ENCODE measurements at regions not wholly inside any gene's neighbourhood (a gene's known extent, or its start where the extent isn't known, plus 50 kb on each side); places are given as distances from the start of the nearest gene placed in this dataset.
A peak's percentile ranks its signal among the peaks of the same experiment; 100 is the strongest.

DNA sequence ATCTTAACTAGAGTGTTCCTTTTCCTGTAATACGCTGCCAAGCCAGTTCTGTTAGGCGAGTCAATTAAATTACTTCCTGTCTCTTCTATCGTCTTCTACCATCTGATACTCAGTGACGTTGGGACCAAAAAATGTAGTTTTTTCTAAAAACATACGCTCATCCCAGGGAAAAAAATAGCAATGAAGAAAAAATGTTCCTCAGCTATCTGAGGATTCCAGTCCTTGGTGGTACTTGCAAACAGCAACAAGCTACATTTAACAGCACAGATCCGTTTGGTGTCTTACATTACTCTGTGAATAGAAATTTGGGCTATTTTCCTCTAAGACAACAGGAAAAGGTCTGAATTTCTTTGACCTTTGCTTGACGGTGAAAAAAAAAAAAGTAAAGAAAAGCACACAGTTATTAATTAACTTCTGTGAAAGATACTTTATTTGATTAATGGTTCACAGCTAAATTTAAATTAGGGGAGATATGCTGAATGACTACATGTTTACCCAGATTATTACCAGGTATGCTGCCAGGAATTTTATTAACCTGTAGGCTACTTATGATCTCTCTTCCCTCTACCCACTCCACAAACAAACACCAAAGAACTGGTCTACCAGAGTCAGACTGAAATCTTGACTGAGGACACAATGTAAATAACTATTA lies 254.4 kb upstream of the ZPLD1 start:
- Histone ChIP-seq H3K36me3 (replicated peaks in 1 of 2; ENCODE audit: control insufficient read depth in 1 of 2, insufficient read depth in 2 of 2, low read length in 2 of 2) (no peaks in the 10 kb centered on the region), H2AFZ (ENCODE audit: insufficient read depth, low read depth, low read length, poor library complexity, severe bottlenecking) (peak overlapping the region; percentile 49), H3K4me3 (replicated peaks in 1 of 3; ENCODE audit: low read depth in 2 of 3, low read length in 3 of 3) (peak overlapping the region in 2 of 3 experiments; percentile 34 to 56), H3K4me1 (ENCODE audit: control insufficient read depth in 1 of 2, insufficient read depth in 2 of 2, low read length in 2 of 2) (peaks cover 30 to 40% of the 10 kb centered on the region in 2 donors), H3K27me3 (ENCODE audit: control insufficient read depth in 2 of 2, insufficient read depth in 2 of 2, low read length in 2 of 2) (no peaks in the 10 kb centered on the region), H3K4me2 (replicated peaks; ENCODE audit: extremely low read depth, low read length, poor library complexity, severe bottlenecking) (peak overlapping the region; percentile 60), H3K79me2 (ENCODE audit: insufficient read depth, low read length) (no peaks in the 10 kb centered on the region), H3K9ac (ENCODE audit: insufficient read depth, low read length, poor library complexity, severe bottlenecking) (no peak overlapping the region), H3K9me3 (replicated peaks in 1 of 2; ENCODE audit: control insufficient read depth in 1 of 2, insufficient read depth in 1 of 2, low read length in 2 of 2) (no peaks in the 10 kb centered on the region), H4K20me1 (ENCODE audit: insufficient read depth, low read length) (no peaks in the 10 kb centered on the region), H3K27ac (ENCODE audit: low read depth in 1 of 2, low read length in 2 of 2) (no peak overlapping the region)
- Mint-ChIP-seq H3K27me3 (ENCODE audit: low read depth in 3 of 3) (no peaks in the 10 kb centered on the region), H3K9me3 (no peaks in the 10 kb centered on the region), H3K4me1 (peaks cover 14% of the 10 kb centered on the region), H3K27ac (peak overlapping the region in 1 of 7 donors; percentile 0), H3K36me3 (no peaks in the 10 kb centered on the region), H3K4me3 (no peak overlapping the region)
- DNase-seq = peak in 1 of 3 donors; percentile 4
- intact Hi-C loops (cut with micrococcal nuclease) = no loop called here
- WGBS (ENCODE audit: insufficient coverage) = no CpG with 5 or more reads among the region's 7 CpGs
- TF ChIP-seq CTCF (IDR thresholded peaks at IDR 0.05) = no peak

GRCh38 chr3:102181175-102181920 lies 253.5 kb upstream of the ZPLD1 start:
- Histone ChIP-seq H3K4me1 (ENCODE audit: control insufficient read depth in 1 of 2, insufficient read depth in 2 of 2, low read length in 2 of 2) (peaks cover 28 to 38% of the 10 kb centered on the region in 2 donors), H3K9me3 (replicated peaks in 1 of 2; ENCODE audit: control insufficient read depth in 1 of 2, insufficient read depth in 1 of 2, low read length in 2 of 2) (no peaks in the 10 kb centered on the region), H3K27me3 (ENCODE audit: control insufficient read depth in 2 of 2, insufficient read depth in 2 of 2, low read length in 2 of 2) (no peaks in the 10 kb centered on the region), H2AFZ (ENCODE audit: insufficient read depth, low read depth, low read length, poor library complexity, severe bottlenecking) (no peak overlapping the region), H3K4me3 (replicated peaks in 1 of 3; ENCODE audit: low read depth in 2 of 3, low read length in 3 of 3) (no peak overlapping the region), H4K20me1 (ENCODE audit: insufficient read depth, low read length) (no peaks in the 10 kb centered on the region), H3K79me2 (ENCODE audit: insufficient read depth, low read length) (no peaks in the 10 kb centered on the region), H3K36me3 (replicated peaks in 1 of 2; ENCODE audit: control insufficient read depth in 1 of 2, insufficient read depth in 2 of 2, low read length in 2 of 2) (no peaks in the 10 kb centered on the region), H3K9ac (ENCODE audit: insufficient read depth, low read length, poor library complexity, severe bottlenecking) (no peak overlapping the region), H3K4me2 (replicated peaks; ENCODE audit: extremely low read depth, low read length, poor library complexity, severe bottlenecking) (no peak overlapping the region), H3K27ac (ENCODE audit: low read depth in 1 of 2, low read length in 2 of 2) (no peak overlapping the region)
- H3K27me3 Mint-ChIP-seq (ENCODE audit: low read depth in 3 of 3) = no peaks in the 10 kb centered on the region
- H3K4me3 Mint-ChIP-seq = no peak overlapping the region
- intact Hi-C loops (cut with micrococcal nuclease) = no loop called here
- no peaks in the 10 kb centered on the region for H3K9me3 Mint-ChIP-seq
- H3K27ac Mint-ChIP-seq = no peak overlapping the region
- WGBS (ENCODE audit: insufficient coverage) = 97% methylated on average over 3 of the region's 4 CpGs
- peaks cover 11% of the 10 kb centered on the region for H3K4me1 Mint-ChIP-seq
- no peaks in the 10 kb centered on the region for H3K36me3 Mint-ChIP-seq
- TF ChIP-seq CTCF (IDR thresholded peaks at IDR 0.05) = no peak
- no peak for DNase-seq
